ENCODE measurements at regions not wholly inside any gene's neighbourhood (a gene's known extent, or its start where the extent isn't known, plus 50 kb on each side); places are given as distances from the start of the nearest gene placed in this dataset.

GRCh38 chr11:109814824-109815223 is 278.4 kb upstream of the ZC3H12C start:
- DNase-seq = no peak

DNA sequence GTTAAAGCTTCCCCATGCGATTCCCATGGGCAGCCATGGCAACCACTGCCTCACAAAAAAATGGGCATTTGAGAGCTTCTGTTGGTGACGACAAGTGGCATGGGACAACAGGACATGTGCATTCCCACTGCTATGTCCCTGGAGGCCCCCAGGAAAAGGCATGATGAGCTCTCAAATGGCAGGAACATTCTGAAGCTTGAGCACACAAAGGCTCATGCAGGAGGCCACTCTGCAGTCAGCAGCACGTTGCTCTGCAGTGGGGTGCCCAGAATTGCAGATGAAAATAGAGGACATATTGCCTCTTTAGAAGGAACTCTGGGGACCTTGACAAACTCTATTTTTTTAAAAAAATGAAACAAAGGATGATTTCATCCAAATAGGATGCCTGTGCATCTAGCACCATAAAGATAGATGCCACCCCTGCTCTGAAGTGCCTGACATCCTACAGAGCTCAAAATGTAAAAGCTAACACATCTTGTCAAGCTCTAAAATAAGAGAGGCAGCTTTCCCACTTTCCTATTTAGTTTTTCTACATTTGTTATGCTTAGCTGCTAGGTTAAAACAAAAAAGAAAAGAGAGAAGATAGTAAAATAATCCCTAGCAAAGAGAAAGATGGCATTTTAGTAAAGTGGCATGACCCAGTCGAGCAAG is 277.6 kb upstream of the ZC3H12C start:
- no peak for DNase-seq

DNA sequence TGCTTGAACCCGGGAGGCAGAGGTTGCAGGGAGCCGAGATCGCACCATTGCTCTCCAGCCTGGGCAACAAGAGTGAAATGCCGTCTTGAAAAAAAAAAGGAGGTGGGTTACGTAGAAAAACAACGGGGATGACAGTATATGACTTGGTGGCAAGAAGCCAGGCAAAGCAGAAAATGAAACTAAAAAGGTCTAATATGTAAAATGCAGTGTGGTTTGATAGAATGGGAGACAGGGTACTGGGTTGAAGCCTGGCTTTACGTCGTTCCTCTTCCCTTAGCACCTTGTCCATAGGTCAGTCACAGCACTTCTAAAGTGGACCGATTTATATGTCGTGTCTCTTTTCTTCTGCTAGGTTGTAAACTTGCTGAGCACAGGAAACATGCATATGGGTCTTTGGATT is 274.9 kb upstream of the ZC3H12C start:
- DNase-seq = no peak

- no peak for DNase-seq
Observed at GRCh38 chr11:109819410-109819809, 273.8 kb upstream of the ZC3H12C start.

GRCh38 chr11:109821511-109821910 is 271.7 kb upstream of the ZC3H12C start:
- no peak for DNase-seq

- DNase-seq = no peak
Observed at GRCh38 chr11:109822436-109823102, 270.6 kb upstream of the ZC3H12C start.

DNA sequence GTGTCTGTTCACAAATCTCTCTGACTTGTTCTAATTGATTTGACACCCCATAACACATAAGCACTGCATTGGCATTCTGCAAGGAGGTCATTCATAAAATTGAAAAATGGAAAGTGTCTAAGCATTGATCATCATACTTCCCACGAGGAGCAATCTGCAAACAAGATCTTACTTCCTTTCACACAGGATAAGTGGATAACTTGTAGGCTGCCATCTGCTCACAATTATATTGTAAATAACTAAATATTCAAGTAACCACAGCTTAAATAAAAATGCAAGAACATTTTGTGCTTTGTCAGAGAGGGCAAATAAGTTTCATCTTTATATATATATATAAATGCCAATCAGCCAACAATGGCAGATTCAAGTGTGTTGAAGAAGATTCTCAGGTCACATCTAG is 264.8 kb upstream of the ZC3H12C start:
- no peak for DNase-seq

DNA sequence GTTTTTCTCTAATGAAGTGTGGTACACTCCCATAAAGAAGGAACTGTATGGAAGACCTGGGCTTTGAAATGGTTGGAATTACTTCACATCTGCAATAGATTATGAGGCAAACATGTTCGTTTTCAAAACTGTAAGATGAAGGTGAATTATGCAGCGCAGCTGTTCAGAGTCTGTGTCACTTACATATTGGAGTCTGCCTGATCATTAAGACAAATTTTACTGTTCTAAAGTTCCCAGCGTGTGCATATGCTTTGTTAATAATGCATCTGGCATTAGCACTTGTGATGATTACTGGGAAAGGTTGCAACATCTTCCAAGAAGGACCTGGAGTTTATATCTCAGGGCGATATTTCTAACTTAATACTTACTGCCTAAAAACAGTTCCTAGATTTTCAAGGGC is 255.2 kb upstream of the ZC3H12C start:
- DNase-seq = no peak

- no peak for DNase-seq
Observed at GRCh38 chr11:109845437-109845836, 247.8 kb upstream of the ZC3H12C start.

DNA sequence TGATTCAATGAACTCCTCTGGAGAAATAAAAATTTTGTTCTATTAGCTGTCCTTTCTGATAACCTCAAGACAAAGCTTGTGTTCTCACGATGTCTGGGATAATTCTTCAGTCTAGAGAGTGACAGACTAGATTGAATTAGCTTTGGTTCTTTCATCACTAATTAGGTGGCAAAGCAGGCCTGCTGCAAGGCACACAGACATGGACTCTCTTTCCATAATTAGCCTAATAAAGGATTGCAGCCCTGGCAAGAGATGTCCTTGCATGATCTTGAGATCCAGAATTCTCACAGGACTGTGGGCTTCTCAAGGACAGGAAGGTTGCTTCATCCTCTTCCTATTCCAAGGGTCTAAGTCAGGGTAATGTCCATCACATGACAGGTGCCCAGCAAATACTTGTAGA is 245.6 kb upstream of the ZC3H12C start:
- DNase-seq = no peak

- no peak for DNase-seq
Observed at GRCh38 chr11:109849051-109849450, 244.1 kb upstream of the ZC3H12C start.

GRCh38 chr11:109849946-109850345 is 243.2 kb upstream of the ZC3H12C start:
- DNase-seq = no peak

DNA sequence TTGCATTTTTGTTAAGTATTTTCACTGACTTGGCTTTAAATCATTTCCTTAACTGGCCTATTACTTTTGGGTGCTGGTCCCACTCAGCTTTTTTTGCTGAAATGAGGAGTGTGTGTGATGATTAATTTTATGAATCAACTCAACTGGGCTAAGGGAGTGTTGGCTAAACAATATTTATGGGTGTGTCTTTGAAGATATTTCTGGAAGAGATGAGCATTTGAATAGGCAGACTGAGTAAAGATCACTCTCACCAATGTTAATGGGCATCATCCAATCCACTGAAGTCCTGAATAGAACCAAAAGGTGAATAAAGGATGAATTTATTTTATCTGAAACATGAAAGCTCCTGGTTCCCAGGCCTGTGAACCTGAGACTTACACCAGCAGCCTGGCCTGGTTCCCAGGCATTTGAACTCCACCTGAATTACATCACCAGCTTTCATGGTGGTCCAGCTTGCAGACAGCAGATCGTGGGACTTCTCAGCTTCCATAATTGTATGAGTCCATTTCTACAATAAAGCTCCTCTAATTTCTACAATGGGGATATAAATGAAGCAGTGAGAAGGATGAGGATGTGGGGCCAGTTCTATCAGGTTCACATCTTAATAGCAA is 241.3 kb upstream of the ZC3H12C start:
- no peak for DNase-seq

DNA sequence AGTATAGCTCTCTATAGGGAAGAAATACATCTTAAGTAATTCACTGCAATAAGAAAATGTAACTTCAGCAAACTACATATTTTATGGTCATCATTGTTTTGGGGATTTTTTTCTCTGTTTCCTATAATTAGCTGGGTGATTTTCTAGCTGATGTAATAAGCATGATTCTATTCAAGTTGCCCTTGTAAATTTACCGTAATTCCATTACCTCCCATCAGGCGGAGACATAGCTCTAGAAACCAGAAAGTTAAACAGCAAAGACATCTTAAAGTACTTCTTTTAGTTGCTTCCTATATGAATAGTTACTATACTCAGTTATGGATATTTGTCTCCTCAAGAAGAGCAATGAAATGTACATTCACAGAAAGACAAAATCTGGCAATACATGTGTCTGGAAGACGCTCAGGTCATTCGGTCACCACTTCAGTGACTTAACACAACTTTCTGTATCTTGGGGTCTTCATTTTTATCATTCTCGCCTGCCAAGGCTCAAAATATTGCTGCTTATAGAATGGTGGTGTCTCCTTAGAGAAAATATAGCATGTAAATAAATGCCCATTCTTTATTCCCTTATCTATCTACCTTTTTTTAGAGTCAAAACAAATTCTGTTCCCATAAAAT is 239.9 kb upstream of the ZC3H12C start:
- peak; percentile 42 for DNase-seq

DNA sequence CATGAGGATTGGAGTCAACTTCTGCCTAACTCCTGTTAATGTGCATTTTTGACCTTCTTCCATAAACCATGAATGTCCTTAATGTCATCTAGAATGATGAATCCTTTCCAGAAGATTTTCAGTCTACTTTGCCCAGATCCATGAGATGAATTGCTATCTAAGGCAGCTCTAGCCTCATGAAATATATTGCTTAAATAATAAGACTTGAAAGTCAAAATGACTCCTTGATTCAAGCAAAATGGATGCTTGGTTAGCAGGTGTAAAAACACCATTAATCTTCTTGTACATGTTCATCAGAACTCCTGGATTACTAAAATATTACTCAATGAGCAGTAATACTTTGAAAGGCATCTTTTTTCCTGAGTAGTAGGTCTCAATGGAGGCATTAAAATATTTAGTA is 238.5 kb upstream of the ZC3H12C start:
- no peak for DNase-seq

DNA sequence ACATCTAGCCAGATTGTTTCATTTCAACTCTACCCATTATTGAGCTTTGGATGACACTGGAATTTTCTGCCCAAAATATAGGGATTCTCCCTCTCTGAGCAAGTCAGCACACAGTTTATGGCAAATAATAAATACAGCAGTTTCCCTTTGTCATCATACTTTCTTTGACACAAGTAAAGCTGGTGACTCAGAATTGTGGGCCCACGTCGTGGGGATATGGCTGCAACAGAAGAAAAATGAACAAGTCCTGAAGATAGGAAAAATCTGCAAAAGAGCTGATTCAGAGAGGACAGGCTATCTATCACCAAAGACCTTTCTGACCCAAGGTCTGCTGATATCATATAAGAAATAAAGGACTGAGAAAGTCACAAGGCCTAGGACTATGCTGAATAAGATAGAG is 236.3 kb upstream of the ZC3H12C start:
- no peak for DNase-seq

DNA sequence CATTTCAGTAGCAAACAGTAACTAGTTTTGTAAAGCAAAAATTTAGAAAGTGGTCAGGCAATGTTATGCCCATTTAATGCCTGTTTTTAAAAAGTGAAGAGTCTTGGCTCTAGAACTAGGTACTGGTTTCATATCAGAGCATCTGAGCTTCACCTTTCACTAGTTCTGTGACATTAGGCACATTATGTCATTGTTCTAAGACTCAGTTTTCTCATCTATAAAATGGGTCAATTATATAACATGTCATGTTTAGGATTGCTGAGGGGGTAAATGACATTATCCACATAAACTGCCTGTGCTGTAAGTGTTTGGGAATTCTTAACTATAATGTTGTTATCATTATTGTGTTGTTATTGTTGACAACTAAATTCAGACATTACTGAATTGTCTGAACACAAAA is 235.6 kb upstream of the ZC3H12C start:
- DNase-seq = no peak

DNA sequence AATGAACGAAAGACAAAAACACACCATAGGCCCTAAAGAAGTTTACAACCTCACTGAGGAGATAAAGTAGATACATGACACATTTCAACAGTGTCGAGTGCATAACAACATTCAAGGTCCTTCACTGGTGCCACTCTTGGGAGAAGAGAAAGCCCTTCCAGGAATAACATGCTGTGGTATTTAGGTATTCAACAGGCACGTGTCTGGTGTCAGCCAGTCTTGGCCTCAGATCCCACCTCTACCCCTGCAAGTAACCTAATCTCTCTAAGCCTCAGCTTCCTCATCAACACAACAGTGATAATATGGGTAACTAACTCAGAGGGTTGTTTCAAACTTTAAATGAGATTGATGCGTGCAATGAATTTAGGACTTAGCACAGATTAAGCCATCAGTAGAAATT is 235.0 kb upstream of the ZC3H12C start:
- no peak for DNase-seq

- no peak for DNase-seq
Observed at GRCh38 chr11:109859045-109859724, 234.0 kb upstream of the ZC3H12C start.

DNA sequence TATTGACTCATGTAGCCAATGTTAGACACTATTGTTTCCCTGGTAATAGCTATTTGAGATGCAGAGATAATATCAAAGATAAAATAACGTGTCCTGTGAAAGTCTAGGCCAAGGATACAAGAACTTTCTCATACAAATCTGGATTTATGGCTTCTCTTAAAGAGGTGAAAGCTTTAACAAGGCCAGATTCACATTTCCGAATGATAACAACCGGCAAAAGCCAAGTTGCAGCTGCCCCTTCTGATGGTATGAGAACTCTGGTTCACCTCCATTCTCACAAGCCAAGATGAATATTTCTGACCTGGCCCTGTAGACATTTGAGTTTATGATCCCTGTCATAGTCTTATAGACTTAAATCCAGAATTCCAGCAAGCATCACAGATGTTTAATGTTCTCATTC is 230.4 kb upstream of the ZC3H12C start:
- no peak for DNase-seq

- DNase-seq = peak; percentile 24
Observed at GRCh38 chr11:109864151-109864661, 229.0 kb upstream of the ZC3H12C start.

DNA sequence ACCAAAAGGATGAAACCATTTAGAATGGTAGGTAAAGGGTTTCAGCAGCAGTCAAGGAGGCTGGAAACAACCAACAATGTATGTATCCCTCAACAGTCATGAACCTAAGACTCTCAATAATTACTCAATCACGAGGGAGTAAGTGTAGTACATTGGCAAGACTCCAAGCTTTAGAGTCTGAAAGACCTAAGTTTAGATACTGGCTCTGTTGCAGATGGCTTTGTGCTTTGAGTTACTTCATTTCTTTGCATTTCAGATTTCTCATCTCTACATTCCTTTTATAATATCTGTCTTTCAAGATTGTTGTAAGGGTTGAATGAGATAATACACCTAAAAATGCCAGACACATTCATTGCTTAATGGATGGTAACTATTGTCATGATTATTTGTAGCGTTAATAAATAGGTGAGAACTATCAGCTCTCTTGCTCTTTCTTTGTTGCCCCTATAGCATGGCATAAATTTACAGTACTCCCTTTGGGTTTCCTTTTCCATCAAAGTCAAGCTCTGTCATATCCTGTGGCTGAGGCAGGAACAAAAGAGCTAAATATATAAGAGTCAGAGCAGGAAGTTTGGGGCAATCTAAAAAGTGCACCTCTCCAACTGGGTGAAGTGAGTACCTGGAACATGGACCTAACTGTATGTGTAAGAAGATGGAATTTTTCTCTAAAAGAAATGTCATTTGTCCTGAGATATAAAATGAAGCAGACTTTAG is 228.2 kb upstream of the ZC3H12C start:
- no peak for DNase-seq

Measured in activated CD4-positive, alpha-beta T cell treated with anti-CD3 and anti-CD28 coated beads, Interleukin-2, amount 50 U/mL, for 16 hours (primary cell).